Breast epithelium (tissue), 3 donors: ENCODE measurements at regions not wholly inside any gene's neighbourhood (a gene's known extent, or its start where the extent isn't known, plus 50 kb on each side); places are given as distances from the start of the nearest gene placed in this dataset.

Experiments
- POLR2A ChIP-seq: fragments of 450-650 bp; IDR thresholded peaks from one replicate; pipeline ENCODE4 v1.6.1; 2016; ENCODE audit warnings: antibody characterized with exemption, mild to moderate bottlenecking, moderate library complexity
- TF ChIP-seq, protein P1 (sequence below), 3 donors: fragments of 450-650 bp; IDR thresholded peaks; one replicate each; pipeline ENCODE4 v1.5.1; 2016 to 2017; ENCODE audit warnings: antibody characterized with exemption in 3 of 3, mild to moderate bottlenecking in 3 of 3, moderate library complexity in 3 of 3

DNA sequence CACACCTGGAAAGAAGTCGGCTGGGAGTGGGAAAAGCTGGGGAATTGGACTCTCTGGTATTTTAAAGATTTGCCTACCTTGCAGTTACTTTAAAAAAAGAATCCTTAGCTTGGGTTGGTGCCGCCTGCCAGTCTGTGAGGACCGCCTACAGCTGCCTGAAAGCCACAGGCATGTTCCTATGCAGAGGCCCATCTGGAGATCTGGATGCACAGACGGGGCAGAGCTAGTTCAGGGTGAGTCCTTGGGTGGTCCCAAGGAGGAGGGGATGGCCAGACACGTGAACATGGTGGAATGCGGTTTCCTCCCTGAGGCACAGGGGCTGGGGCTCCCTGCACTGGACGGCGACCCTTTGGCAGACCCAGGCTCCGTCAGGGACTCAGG is 113.2 kb upstream of the IQSEC1 start:
- TF ChIP-seq POLR2A, result no peak
- TF ChIP-seq, protein P1, sequence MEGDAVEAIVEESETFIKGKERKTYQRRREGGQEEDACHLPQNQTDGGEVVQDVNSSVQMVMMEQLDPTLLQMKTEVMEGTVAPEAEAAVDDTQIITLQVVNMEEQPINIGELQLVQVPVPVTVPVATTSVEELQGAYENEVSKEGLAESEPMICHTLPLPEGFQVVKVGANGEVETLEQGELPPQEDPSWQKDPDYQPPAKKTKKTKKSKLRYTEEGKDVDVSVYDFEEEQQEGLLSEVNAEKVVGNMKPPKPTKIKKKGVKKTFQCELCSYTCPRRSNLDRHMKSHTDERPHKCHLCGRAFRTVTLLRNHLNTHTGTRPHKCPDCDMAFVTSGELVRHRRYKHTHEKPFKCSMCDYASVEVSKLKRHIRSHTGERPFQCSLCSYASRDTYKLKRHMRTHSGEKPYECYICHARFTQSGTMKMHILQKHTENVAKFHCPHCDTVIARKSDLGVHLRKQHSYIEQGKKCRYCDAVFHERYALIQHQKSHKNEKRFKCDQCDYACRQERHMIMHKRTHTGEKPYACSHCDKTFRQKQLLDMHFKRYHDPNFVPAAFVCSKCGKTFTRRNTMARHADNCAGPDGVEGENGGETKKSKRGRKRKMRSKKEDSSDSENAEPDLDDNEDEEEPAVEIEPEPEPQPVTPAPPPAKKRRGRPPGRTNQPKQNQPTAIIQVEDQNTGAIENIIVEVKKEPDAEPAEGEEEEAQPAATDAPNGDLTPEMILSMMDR (IDR thresholded peaks at IDR 0.05), result no peak
